RPMI8226 (cell line): ENCODE measurements at regions not wholly inside any gene's neighbourhood (a gene's known extent, or its start where the extent isn't known, plus 50 kb on each side); places are given as distances from the start of the nearest gene placed in this dataset.
A peak's percentile ranks its signal among the peaks of the same experiment; 100 is the strongest.

Experiments
- DNase-seq: peaks from one replicate; pipeline ENCODE4 v3.0.0-alpha.2; 2015

GRCh38 chr11:38254913-38255312, 1656.9 kb upstream of the RAG2 start:
- no peak for DNase-seq

DNA sequence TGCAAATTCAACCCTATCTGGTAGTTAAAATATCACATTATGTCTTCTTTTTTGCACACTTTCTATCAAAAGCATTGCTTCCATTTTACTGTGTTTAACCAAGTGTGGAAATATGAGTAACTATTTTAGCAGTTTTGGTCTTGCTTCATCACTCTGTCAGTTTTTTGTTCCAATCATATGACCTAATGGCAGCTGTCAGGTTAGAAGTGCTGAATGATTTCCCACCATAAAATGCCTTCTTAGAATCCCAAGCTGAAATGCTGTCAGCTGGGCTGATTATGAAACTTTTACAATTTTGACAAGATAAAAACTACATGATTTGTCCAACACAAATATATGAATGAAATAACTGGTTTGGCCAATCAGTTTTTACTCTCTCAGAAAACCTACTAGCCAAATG, 1654.6 kb upstream of the RAG2 start:
- no peak for DNase-seq

- DNase-seq = no peak
Measured at GRCh38 chr11:38246451-38246850, 1648.4 kb upstream of the RAG2 start.

DNA sequence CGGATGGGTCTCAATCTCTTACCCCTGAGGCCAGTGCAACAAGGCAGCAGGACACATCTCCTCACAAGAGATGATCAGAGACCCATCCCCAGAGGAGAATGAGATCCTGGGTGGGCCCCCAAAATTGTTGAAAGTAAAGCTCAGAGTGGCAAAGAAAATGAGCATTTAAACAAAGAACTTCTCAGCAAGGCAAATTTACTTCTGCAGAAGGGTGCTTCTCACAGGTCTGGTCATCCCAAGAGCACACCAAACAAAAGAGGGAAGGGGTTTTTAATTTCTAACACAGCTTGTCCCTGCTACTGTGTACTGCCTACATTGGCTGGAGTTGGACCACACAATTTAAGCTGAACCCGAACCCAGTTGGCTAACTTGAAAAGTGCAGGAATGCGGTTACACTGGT, 1628.6 kb upstream of the RAG2 start:
- no peak for DNase-seq

DNA sequence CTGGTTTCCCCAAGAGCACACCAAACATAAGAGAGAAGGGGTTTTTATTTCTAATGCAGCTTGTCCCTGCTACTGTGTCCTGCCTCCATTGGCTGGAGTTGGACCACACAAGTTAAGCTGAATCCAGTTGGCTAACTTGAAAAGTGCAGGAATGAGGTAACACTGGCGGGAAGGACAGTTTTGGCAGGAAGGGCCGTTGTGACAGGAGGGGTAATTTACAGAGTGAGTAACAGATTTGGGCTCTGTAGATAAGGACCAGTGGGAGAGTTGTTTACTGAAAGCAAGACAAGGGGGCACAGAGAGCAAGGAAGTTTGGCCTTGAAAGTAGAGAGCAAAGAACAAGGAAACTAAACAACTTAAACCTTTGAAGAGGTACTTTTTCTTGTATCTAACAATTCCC, 1623.3 kb upstream of the RAG2 start:
- no peak for DNase-seq

DNA sequence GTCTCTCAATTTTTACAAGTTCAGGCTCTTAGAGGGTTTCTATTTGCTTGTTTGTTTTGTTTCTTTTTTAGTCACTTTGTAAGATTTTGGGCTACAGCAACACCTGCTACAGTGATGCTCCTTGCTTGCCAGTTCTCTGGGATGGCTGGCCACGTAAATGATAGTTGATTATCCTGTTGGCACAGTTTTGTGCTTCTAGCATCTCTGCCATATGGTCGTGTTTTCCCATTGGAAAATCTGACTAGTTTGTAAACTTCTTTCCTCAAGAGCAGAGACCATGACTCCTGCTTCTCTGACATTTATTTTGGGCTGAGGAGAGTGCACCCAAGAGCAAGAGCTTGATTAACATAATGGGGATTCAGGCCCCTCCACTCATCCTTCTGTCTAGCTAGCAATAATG, 1621.6 kb upstream of the RAG2 start:
- no peak for DNase-seq

GRCh38 chr11:38208951-38209350, 1610.9 kb upstream of the RAG2 start:
- no peak for DNase-seq

- DNase-seq = no peak
Measured at GRCh38 chr11:38206663-38207062, 1608.6 kb upstream of the RAG2 start.

GRCh38 chr11:38191101-38191500, 1593.1 kb upstream of the RAG2 start:
- DNase-seq = no peak

DNA sequence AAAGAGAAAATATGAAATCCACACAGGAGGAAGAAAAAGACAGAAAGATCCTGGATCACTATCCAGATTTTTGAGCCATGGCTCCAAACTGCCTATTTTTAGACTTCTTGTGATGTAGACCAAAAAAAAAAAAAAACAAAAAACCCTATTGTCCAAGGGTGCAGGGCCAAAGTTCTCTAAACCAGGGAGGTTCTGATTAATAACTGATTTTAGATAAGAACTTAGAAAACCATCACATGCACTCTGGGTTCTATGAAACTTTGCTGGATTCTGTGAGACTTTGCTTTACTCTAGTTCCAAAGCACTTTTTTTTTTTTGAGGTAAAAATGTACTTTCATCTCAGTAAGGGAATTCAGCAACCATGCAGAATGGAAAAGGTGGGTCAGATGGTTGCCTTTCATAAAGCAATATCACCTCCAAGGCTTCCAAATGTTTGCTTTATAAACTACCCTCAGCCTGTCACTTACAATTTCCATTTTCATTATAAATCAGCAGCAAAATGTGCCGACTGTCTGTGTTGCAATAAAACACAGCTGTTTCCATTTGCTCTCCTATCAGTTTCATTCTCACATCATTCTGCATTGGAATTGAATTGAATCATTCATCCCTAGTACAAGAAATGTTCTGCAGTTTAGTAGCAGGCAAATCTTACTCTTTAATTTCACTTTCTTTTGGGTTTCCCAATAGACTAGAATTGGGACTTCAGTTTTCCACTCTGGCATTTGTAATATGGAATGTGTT, 1584.3 kb upstream of the RAG2 start:
- DNase-seq = no peak

GRCh38 chr11:38176686-38177322, 1578.8 kb upstream of the RAG2 start:
- DNase-seq = no peak

- DNase-seq = no peak
Measured at GRCh38 chr11:38173676-38174075, 1575.6 kb upstream of the RAG2 start.

GRCh38 chr11:38169286-38169685, 1571.2 kb upstream of the RAG2 start:
- no peak for DNase-seq

GRCh38 chr11:38163526-38163925, 1565.5 kb upstream of the RAG2 start:
- no peak for DNase-seq

GRCh38 chr11:38160433-38160832, 1562.4 kb upstream of the RAG2 start:
- no peak for DNase-seq

- DNase-seq = no peak
Measured at GRCh38 chr11:38159038-38159437, 1561.0 kb upstream of the RAG2 start.

DNA sequence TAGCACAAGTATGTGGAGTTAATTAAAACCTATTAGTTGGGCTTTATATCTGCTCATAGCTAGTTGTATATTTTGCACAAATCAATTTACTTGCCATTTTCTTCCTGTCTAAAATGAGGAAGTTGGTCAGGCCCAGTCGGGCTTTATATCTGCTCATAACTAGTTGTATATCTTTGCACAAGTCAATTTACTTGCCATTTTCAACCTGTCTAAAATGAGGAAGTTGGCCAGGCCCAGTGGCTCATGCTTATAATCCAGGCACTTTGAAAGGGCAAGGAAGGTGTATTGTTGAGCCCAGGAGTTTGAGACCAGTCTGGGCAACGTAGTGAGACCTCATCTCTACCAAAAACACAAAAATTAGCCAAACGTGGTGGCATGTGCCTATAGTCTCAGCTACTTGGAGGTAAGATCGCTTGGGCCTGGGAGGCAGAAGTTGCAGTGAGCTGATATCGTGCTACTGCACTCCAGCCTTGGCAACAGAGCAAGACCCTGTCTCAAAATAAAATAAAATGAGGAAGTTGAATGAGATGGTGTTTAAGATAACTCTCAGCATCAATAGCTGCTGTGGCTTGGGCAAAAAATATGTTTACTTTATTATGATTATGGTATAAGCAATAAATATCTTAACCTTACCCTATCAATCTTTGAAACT, 1558.6 kb upstream of the RAG2 start:
- peak; percentile 37 for DNase-seq

GRCh38 chr11:38155856-38156255, 1557.8 kb upstream of the RAG2 start:
- DNase-seq = no peak

DNA sequence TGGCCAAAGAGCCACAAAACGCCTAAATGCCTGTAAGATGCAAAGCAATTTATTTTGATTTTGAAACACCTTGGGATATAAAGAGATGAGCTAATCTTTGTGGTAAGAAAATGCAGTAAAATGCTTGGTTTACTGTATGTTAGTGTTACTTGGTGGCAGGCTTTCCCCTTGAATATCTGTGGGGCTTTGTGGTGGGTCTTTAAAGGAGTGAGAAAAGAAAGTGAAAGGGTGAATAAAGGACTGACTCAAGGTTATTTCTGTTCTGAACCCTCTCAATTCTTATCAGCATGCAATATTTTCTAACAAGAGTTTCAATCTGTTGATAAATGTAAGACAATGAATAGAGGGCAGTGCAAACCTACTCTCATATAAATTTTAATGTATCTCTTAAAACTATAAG, 1555.9 kb upstream of the RAG2 start:
- DNase-seq = no peak

DNA sequence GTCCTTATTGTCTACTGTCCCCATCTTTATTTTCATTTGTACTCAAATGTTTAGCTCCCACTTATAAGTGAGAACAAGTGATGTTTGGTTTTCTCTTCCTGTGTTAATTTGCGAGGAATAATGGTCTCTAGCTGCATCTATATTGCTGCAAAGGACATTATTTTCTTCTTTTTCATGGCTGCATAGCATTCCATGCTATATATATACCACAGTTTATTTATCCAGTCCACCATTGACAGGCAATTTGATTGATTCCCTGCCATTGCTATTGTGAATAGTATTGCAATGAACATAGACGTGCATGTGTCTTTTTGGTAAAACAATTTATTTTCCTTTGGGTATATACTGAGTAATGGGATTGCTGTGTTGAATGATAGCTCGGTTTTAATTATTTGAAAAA, 1545.8 kb upstream of the RAG2 start:
- DNase-seq = no peak

DNA sequence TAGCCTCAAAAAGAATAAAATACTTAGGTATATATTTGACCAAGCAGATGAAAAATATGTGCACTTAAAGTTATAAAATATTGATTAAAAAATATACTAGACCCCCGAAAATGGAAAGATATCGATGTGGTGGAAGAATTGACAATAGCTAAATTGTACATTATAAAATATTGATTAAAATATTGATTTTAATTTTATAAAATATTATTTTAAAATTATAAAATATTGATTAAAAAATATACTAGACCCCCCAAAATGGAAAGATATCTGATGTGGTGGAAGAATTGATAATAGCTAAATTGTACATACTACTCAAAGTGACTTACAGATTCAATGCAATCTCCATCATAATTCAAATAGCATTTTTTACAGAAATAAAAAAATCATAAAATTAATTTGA, 1540.9 kb upstream of the RAG2 start:
- no peak for DNase-seq

DNA sequence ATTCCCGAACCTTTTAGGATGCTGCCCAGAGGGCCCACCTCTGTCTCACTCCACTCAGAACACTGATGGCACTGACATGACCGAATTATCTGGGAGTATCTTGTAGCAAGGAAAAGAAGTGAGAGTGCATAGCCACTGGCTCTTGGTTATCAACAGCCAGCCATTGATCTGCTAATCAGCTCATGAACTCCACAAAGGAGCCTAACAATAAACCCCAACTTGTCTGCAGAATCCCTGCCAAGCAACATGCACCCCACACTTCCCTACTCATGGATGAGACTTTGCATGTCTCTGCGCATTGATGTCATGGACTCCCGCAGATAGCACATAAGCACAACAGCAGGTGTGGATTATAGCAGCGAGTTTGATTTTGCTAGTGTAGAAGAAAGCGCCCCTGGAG, 1538.9 kb upstream of the RAG2 start:
- DNase-seq = no peak

DNA sequence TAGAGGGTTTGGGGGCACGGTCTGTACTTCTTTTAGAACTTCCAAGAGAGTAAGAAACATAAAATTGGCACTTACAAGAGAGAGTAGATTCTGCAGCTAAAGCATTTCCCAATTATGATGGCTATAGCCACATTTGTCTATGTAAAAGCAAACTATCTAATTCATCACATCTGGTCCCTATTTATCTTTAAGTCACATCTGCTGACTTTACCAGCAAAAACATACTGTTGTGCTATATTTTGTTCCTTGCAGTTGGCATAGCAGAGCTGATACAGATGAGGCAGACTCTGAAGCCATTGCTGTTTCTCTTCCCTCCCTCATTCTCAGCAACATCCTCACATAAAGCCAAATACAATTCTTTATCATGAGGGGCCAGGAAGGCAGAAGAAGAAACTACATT, 1533.5 kb upstream of the RAG2 start:
- no peak for DNase-seq

DNA sequence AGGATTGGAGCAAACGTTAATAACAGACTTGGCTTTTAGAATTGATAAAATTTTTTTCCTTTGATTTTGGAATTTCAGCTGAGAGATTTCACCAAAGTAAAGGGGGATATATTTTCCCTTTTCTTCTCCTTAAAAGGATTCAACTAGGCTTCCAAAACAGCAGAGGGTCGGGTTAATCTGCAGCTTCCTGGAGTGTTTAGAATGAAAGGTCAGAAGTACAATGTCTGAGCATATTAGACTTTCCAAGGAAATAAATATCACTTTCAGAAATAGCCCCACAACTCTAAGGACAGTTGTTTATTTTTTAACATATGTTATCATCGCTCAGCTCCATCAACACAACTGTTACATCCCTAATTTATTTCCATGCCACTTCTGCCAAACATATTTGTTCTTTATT, 1532.9 kb upstream of the RAG2 start:
- DNase-seq = no peak

GRCh38 chr11:38130514-38130913, 1532.5 kb upstream of the RAG2 start:
- no peak for DNase-seq
